Suprapubic skin (tissue), 4 donors: ENCODE measurements at regions not wholly inside any gene's neighbourhood (a gene's known extent, or its start where the extent isn't known, plus 50 kb on each side); places are given as distances from the start of the nearest gene placed in this dataset.

ENCODE experiments used
- DNase-seq, 2 donors: peaks; one replicate each; pipeline ENCODE4 v3.0.0-alpha.2; 2019; ENCODE audit warnings: low spot score in 2 of 2
- H3K27ac ChIP-seq: fragments of 200-600 bp; sonication (generic); one replicate; pipeline ENCODE4 v1.5.1; 2019
- H3K27me3 ChIP-seq: fragments of 200-600 bp; sonication (generic); one replicate; pipeline ENCODE4 v1.5.1; 2019
- H3K36me3 ChIP-seq: fragments of 200-600 bp; sonication (generic); one replicate; pipeline ENCODE4 v1.5.1; 2019
- H3K4me1 ChIP-seq: fragments of 200-600 bp; sonication (generic); one replicate; pipeline ENCODE4 v1.5.1; 2019
- H3K4me3 ChIP-seq: fragments of 200-600 bp; sonication (generic); one replicate; pipeline ENCODE4 v1.5.1; 2019; ENCODE audit warnings: mild to moderate bottlenecking
- H3K9me3 ChIP-seq: fragments of 200-600 bp; sonication (generic); one replicate; pipeline ENCODE4 v1.5.1; 2019
- EP300 ChIP-seq: sonication (generic); formaldehyde crosslinking; IDR thresholded peaks from one replicate; pipeline ENCODE4 v1.6.1; 2017; ENCODE audit warnings: antibody characterized with exemption
- POLR2A ChIP-seq, 2 donors: fragments of 450-650 bp; IDR thresholded peaks; one replicate each; pipeline ENCODE4 v1.6.1; 2017; ENCODE audit warnings: antibody characterized with exemption in 2 of 2, mild to moderate bottlenecking in 2 of 2, moderate library complexity in 2 of 2
- POLR2AphosphoS5 ChIP-seq, 3 donors: sonication (generic); formaldehyde crosslinking; IDR thresholded peaks; one replicate each; pipeline ENCODE4 v1.6.1; 2017; ENCODE audit warnings: antibody characterized with exemption in 3 of 3
- WGBS: methylation state at CpG from one replicate; pipeline ENCODE4 v1.1.5; 2018; 5-methylcytosine and 5-hydroxymethylcytosine counted together
- TF ChIP-seq, protein P1 (sequence below), 2 donors: fragments of 200-600 bp in 1 of 2; fragments of 450-650 bp in 1 of 2; sonication (generic) in 1 of 2; IDR thresholded peaks; one replicate each; pipeline ENCODE4 v1.5.1; 2016 to 2019; ENCODE audit warnings: antibody characterized with exemption in 2 of 2, mild to moderate bottlenecking in 1 of 2, moderate library complexity in 1 of 2

DNA sequence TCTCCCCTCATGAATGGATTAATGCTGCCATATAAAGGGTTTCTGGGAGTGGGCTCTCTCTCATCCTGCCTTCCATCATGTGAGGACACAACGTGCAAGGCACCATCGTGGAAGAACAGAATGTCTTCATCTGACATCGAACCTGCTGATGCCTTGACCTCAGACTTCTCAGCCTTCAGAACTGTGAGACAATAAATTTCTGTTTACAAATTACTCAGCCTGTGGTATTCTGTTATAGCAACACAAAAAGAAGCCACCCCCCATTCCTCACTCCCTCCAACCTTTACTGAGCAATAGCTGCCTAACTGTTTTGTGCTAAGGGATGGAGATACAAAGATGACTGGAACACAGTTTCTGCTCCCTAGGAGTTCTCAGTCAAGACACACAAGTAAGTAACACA, 106.1 kb upstream of the PLET1 start:
- 93% methylated on average over 3 of the region's 3 CpGs for WGBS
- DNase-seq: no peak

DNA sequence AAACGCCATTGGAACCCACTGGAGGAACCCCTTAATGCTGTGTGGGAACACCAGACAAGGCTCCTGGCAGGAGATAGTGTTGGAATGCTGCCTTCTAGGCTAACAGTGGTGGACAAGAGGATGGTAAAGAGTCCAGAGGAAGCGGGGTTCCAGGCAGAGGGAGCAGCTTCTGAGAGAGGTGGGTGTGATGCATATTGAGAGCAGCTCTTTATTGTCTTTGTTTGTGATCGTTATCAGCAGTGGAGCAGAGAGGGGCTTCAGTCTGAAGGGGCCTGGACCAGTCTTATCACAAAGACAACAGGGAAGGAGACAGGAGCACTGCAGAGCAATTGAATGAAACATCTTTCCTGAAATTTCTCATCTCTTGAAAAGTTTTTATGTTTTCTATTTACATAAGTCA, 106.8 kb upstream of the PLET1 start:
- 76% methylated on average over 3 of the region's 3 CpGs for WGBS
- no peak for DNase-seq
- H3K27ac ChIP-seq: no peak overlapping the region
- no peaks in the 10 kb centered on the region for H3K9me3 ChIP-seq
- H3K27me3 ChIP-seq: no peaks in the 10 kb centered on the region
- no peaks in the 10 kb centered on the region for H3K4me1 ChIP-seq
- TF ChIP-seq, protein P1, sequence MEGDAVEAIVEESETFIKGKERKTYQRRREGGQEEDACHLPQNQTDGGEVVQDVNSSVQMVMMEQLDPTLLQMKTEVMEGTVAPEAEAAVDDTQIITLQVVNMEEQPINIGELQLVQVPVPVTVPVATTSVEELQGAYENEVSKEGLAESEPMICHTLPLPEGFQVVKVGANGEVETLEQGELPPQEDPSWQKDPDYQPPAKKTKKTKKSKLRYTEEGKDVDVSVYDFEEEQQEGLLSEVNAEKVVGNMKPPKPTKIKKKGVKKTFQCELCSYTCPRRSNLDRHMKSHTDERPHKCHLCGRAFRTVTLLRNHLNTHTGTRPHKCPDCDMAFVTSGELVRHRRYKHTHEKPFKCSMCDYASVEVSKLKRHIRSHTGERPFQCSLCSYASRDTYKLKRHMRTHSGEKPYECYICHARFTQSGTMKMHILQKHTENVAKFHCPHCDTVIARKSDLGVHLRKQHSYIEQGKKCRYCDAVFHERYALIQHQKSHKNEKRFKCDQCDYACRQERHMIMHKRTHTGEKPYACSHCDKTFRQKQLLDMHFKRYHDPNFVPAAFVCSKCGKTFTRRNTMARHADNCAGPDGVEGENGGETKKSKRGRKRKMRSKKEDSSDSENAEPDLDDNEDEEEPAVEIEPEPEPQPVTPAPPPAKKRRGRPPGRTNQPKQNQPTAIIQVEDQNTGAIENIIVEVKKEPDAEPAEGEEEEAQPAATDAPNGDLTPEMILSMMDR (IDR thresholded peaks at IDR 0.05): no peak
- TF ChIP-seq EP300 (no peak), POLR2A (IDR thresholded peaks at IDR 0.05) (no peak), POLR2AphosphoS5 (IDR thresholded peaks at IDR 0.05) (no peak)
- H3K36me3 ChIP-seq: no peaks in the 10 kb centered on the region
- no peak overlapping the region for H3K4me3 ChIP-seq

More for the DNA sequence above, 106.1 kb upstream of the PLET1 start:
- Histone ChIP-seq H3K36me3 (no peaks in the 10 kb centered on the region), H3K27ac (no peak overlapping the region), H3K27me3 (no peaks in the 10 kb centered on the region), H3K4me1 (no peaks in the 10 kb centered on the region), H3K9me3 (no peaks in the 10 kb centered on the region), H3K4me3 (no peak overlapping the region)
- TF ChIP-seq, protein P1 (IDR thresholded peaks at IDR 0.05): no peak
- TF ChIP-seq POLR2A (IDR thresholded peaks at IDR 0.05): no peak
- TF ChIP-seq POLR2AphosphoS5 (IDR thresholded peaks at IDR 0.05): no peak
- TF ChIP-seq EP300: no peak

DNA sequence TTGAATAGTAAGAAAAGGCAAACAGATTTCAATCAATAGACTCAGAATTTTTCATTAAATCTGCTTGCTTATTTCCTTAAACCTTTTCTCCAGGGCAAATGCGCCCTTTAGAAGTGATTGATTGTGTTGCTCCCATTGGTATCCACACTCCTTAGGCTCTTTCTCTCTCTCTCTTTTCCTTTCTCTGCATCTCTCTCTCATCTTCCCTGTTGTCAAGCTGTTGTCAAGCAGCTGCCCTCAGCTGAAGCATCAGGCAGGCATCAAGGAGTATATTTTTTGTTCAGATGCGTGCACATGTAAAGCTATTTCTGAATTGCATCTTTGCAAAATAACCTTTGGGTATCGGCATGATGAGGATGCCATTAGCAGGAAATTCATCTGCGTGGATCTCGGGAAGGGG, 107.2 kb upstream of the PLET1 start:
- 96% methylated on average over 5 of the region's 5 CpGs for WGBS
- no peaks in the 10 kb centered on the region for H3K27me3 ChIP-seq
- no peak overlapping the region for H3K4me3 ChIP-seq
- no peaks in the 10 kb centered on the region for H3K4me1 ChIP-seq
- no peaks in the 10 kb centered on the region for H3K9me3 ChIP-seq
- no peaks in the 10 kb centered on the region for H3K36me3 ChIP-seq
- TF ChIP-seq, protein P1 (IDR thresholded peaks at IDR 0.05): no peak
- TF ChIP-seq POLR2A (IDR thresholded peaks at IDR 0.05) (no peak), POLR2AphosphoS5 (IDR thresholded peaks at IDR 0.05) (no peak), EP300 (no peak)
- H3K27ac ChIP-seq: no peak overlapping the region
- DNase-seq: no peak

DNA sequence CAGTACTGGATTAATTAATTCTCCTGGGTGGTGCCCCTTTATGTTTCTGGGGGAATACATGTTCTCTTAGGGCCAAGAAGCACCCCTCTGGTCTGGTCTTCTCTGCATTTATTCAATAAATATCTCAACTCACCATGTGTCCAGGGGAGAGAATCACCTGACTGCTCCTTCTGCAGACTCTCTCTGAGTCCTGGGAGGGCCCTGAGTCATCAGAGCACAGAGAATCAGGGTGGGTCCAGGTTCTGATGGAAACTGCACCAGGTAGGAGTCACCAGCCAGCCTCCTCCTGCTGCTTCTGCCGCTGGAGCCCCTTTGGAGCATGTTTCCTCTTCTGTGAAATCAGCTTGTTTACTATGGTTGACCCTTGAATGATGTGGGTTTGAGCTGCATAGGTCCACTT, 107.7 kb upstream of the PLET1 start:
- Histone ChIP-seq H3K27ac (no peak overlapping the region), H3K9me3 (no peaks in the 10 kb centered on the region), H3K27me3 (no peaks in the 10 kb centered on the region), H3K4me3 (no peak overlapping the region), H3K4me1 (no peaks in the 10 kb centered on the region), H3K36me3 (no peaks in the 10 kb centered on the region)
- 75% methylated on average over 1 of the region's 1 CpG for WGBS
- DNase-seq: no peak
- TF ChIP-seq POLR2AphosphoS5 (IDR thresholded peaks at IDR 0.05): no peak
- TF ChIP-seq EP300: no peak
- no peak for TF ChIP-seq POLR2A (IDR thresholded peaks at IDR 0.05)
- TF ChIP-seq, protein P1 (IDR thresholded peaks at IDR 0.05): no peak

DNA sequence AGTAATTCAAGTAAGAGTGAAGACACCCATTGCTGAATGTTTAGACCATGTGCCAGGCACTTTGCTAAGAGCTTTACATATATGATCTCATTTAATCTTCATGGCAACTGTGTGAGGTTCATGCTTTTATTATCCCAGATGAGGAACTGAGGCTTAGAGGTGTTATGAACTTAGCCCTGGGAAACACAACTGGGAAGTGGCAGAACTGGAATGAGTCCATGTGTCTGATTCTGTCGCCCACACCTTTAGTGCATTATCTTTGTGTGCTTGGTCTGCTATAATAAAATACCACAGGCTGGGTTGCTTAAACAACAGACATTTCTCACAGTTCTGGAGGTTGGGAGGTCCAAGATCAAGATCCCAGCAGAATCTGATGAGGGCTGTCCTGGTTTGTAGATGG, 108.7 kb upstream of the PLET1 start:
- Histone ChIP-seq H3K36me3 (no peaks in the 10 kb centered on the region), H3K4me1 (no peaks in the 10 kb centered on the region), H3K27ac (no peak overlapping the region), H3K9me3 (no peaks in the 10 kb centered on the region), H3K4me3 (no peak overlapping the region), H3K27me3 (no peaks in the 10 kb centered on the region)
- WGBS: 90% methylated on average over 1 of the region's 1 CpG
- DNase-seq: no peak
- TF ChIP-seq EP300 (no peak), POLR2A (IDR thresholded peaks at IDR 0.05) (no peak), POLR2AphosphoS5 (IDR thresholded peaks at IDR 0.05) (no peak)
- TF ChIP-seq, protein P1 (IDR thresholded peaks at IDR 0.05): no peak
